H54 (cell line): ENCODE measurements at regions not wholly inside any gene's neighbourhood (a gene's known extent, or its start where the extent isn't known, plus 50 kb on each side); places are given as distances from the start of the nearest gene placed in this dataset.
"Not testable (repeated sequence)": the region's sequence is repeated elsewhere in the genome, so short reads cannot be mapped to it uniquely, and the experiment has no call there.

ENCODE experiments used
- DNase-seq: peaks from one replicate; pipeline ENCODE4 v3.0.0; 2011; ENCODE audit warnings: low spot score, mixed read lengths; ENCODE audit not compliant: insufficient read length
- FAIRE-seq: peaks from 3 replicates; lab custom pipeline; 2011; peaks lifted over from hg19 to GRCh38; lab: Jason Lieb, UNC
- POLR2A ChIP-seq: IDR thresholded peaks from 2 replicates; pipeline ENCODE4 v1.6.1; 2011; ENCODE audit warnings: low read depth, mild to moderate bottlenecking, low read length

- DNase-seq (no peak), FAIRE-seq (no peak)
- TF ChIP-seq POLR2A, result no peak
Observed at GRCh38 chr4:75255261-75255660, 258.9 kb downstream of the RCHY1 start.

DNA sequence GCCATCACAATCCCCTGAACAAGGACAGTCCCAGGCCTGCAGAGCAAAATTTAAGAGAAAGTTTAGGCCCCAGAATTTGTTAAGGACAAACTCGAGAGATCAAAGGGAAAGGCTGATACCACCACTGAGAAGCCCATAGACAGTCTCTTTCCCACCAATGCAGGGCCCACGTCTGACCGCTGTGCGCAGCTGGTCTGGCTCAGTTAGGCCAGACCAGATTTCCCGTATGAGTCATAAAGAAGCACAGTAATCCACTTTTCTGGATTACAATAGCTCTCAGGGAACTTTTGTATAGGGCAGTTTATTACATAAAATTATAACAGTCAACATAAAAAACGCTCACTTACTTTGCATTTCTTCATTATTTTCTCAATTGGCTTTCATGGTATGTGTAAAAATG is 259.5 kb downstream of the RCHY1 start:
- no peak for TF ChIP-seq POLR2A
- FAIRE-seq, result no peak
- no peak for DNase-seq

DNA sequence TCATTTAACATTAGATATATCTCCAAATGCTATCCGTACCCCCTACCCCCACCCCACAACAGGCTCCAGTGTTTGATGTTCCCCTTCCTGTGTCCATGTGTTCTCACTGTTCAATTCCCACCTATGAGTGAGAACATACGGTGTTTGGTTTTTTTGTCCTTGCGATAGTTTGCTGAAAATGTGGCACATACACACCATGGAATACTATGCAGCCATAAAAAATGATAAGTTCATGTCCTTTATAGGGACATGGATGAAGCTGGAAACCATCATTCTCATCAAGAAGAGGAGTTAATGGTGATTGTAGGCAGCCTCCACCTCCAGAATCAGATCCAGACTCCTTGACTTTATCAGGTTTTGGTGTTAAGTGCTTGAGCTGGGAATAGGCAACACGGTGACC is 261.1 kb downstream of the RCHY1 start:
- FAIRE-seq, DNase-seq: not testable (repeated sequence)

GRCh38 chr4:75251547-75251946 is 262.7 kb downstream of the RCHY1 start:
- DNase-seq, result no peak
- FAIRE-seq, result no peak

DNA sequence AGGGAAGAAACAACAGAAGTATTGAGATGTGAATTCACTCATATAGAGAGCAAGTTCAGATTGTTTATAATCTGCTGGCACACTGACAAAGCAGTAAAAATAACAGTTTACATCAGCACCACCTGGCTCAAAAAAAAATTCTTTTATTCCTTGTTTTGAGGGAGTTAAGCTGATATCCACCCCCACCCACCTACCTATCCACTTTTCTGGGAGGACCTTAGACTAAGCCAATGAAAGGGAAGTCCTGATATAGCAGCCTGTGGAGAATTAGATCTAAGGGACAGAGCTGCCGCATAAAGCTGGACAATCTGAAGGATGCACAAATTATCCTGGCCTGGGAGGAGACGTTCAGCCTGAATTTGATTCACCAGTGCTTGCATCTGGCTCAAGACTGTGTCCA is 264.5 kb downstream of the RCHY1 start:
- DNase-seq (no peak), FAIRE-seq (no peak)
- TF ChIP-seq POLR2A, result no peak

More at GRCh38 chr4:75251547-75251946, 262.7 kb downstream of the RCHY1 start:
- no peak for TF ChIP-seq POLR2A

GRCh38 chr4:75248770-75249407 is 265.3 kb downstream of the RCHY1 start:
- TF ChIP-seq POLR2A, result no peak
- FAIRE-seq, result no peak
- no peak for DNase-seq

DNA sequence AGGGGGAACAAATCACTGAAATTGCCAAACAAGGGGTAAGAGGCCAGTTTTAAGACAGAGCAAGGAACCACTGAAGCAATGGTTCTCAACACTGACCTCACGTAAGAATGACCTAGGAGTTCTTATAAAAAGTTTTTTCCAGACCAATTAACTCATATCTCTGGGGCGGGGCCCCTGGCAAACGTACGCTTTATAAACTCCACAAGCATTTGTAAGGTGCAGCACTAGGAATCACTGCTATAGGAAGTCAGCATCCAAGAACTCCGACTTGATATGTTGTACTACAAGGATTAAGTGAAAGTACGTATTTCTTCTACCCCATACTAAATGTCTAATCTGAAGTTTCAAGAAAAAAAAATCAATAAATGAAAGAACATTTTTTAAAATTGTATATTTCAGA is 269.9 kb downstream of the RCHY1 start:
- FAIRE-seq, result no peak
- no peak for TF ChIP-seq POLR2A
- DNase-seq, result no peak

- no peak for TF ChIP-seq POLR2A
- DNase-seq, result no peak
- no peak for FAIRE-seq
Observed at GRCh38 chr4:75243570-75243969, 270.6 kb downstream of the RCHY1 start.

DNA sequence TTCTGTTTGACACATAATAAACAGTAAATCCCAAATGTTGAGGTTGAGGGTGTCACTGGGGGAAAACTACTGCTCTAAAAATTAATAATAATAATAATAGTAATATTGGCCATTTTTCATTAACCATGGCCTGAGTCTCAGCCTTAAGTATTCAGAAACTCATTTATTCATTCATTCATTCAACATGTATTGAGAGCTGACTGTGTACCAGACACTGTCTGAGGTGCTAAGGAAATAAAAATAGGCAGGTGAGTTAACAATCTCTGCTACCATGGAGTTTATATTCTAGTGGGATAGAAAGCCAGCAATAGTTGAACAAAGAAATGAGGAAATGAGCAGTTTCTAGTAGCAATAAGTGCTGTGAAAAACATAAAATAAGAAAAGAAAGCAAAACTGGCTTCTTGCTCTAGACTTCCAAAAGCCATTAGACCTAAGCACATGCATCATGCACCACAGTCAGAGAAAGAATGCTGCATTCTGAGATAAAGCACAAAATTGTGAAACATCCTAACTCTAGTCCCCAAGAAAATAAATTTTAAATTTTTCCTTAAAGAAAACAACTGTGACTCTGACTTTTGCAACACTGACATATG is 278.7 kb downstream of the RCHY1 start:
- FAIRE-seq, result no peak
- no peak for TF ChIP-seq POLR2A
- DNase-seq, result no peak

- FAIRE-seq (no peak), DNase-seq (no peak)
- no peak for TF ChIP-seq POLR2A
Observed at GRCh38 chr4:75232546-75232945, 281.7 kb downstream of the RCHY1 start.

GRCh38 chr4:75229806-75230570 is 284.2 kb downstream of the RCHY1 start:
- FAIRE-seq, result no peak
- TF ChIP-seq POLR2A, result no peak
- DNase-seq, result no peak

DNA sequence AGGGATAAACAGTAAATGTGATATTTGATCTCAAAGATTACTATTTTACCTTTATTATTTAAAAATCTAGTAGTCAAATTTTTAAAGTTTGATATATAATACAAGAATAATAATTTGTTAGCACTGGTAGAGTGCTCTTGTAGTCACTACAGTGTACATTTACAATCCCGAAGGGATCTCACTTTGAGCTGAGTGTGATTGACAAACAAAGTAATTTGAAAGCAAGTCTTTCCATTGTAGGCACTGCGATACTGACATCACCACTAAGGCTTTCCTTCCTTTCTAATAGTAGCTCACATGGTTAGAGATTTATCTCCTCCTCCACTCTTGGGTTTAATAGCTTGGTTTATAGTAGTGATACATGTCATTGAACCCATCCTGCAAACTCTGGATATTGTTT is 280.6 kb downstream of the PARM1 start:
- no peak for FAIRE-seq
- DNase-seq, result no peak
- TF ChIP-seq POLR2A, result no peak

GRCh38 chr4:75211422-75211821 is 278.5 kb downstream of the PARM1 start:
- FAIRE-seq (no peak), DNase-seq (no peak)
- no peak for TF ChIP-seq POLR2A

DNA sequence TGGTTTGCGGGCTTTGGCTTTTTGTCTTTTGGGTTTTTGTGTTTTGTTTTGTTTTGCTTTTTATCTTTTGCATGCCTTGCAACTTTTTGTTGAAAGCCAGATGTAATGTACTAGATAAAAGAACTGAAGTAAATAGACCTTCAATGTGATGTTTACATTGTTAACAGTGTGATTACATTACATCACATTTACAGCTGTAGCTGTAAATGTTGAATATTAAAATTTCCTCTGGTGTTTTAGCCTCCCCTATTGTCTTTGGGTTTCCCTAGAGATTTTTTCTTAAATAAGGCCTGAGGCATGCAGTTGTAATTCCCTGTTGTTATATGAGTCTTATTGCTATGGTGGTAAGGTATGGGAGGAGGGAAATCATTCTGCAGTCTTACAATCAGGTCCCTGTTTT is 275.0 kb downstream of the PARM1 start:
- DNase-seq (no peak), FAIRE-seq (no peak)
- TF ChIP-seq POLR2A, result no peak
